ENCODE measurements at regions not wholly inside any gene's neighbourhood (a gene's known extent, or its start where the extent isn't known, plus 50 kb on each side); places are given as distances from the start of the nearest gene placed in this dataset.

- TF ChIP-seq POLR2AphosphoS5 (IDR thresholded peaks at IDR 0.05; ENCODE audit: low read depth, low read length) = no peak
- no peak for TF ChIP-seq FOXP2 (optimal IDR thresholded peaks at IDR 0.05; ENCODE audit: borderline replicate concordance, extremely low read depth, extremely low read length, insufficient read depth)
- no peak for TF ChIP-seq REST (IDR thresholded peaks at IDR 0.05; ENCODE audit: insufficient read depth in 1 of 2, low read depth in 2 of 2, low read length in 2 of 2)
Measured at GRCh38 chr2:6497048-6497447, 368.7 kb downstream of the CMPK2 start.

GRCh38 chr2:6498841-6499240 lies 366.9 kb downstream of the CMPK2 start:
- TF ChIP-seq POLR2AphosphoS5 (IDR thresholded peaks at IDR 0.05; ENCODE audit: low read depth, low read length) (no peak), FOXP2 (optimal IDR thresholded peaks at IDR 0.05; ENCODE audit: borderline replicate concordance, extremely low read depth, extremely low read length, insufficient read depth) (no peak), REST (IDR thresholded peaks at IDR 0.05; ENCODE audit: insufficient read depth in 1 of 2, low read depth in 2 of 2, low read length in 2 of 2) (no peak), SIN3A (IDR thresholded peaks at IDR 0.05; ENCODE audit: borderline replicate concordance, insufficient read depth, low read length) (no peak), TAF1 (IDR thresholded peaks at IDR 0.05; ENCODE audit: borderline replicate concordance, insufficient read depth, low read length) (no peak)

GRCh38 chr2:6499691-6500090 lies 366.0 kb downstream of the CMPK2 start:
- no peak for TF ChIP-seq TAF1 (IDR thresholded peaks at IDR 0.05; ENCODE audit: borderline replicate concordance, insufficient read depth, low read length)
- TF ChIP-seq FOXP2 (optimal IDR thresholded peaks at IDR 0.05; ENCODE audit: borderline replicate concordance, extremely low read depth, extremely low read length, insufficient read depth) = no peak
- TF ChIP-seq REST (IDR thresholded peaks at IDR 0.05; ENCODE audit: insufficient read depth in 1 of 2, low read depth in 2 of 2, low read length in 2 of 2) = no peak
- no peak for TF ChIP-seq POLR2AphosphoS5 (IDR thresholded peaks at IDR 0.05; ENCODE audit: low read depth, low read length)
- no peak for TF ChIP-seq SIN3A (IDR thresholded peaks at IDR 0.05; ENCODE audit: borderline replicate concordance, insufficient read depth, low read length)

- TF ChIP-seq REST (IDR thresholded peaks at IDR 0.05; ENCODE audit: insufficient read depth in 1 of 2, low read depth in 2 of 2, low read length in 2 of 2) (no peak), POLR2AphosphoS5 (IDR thresholded peaks at IDR 0.05; ENCODE audit: low read depth, low read length) (no peak), SIN3A (IDR thresholded peaks at IDR 0.05; ENCODE audit: borderline replicate concordance, insufficient read depth, low read length) (no peak), FOXP2 (optimal IDR thresholded peaks at IDR 0.05; ENCODE audit: borderline replicate concordance, extremely low read depth, extremely low read length, insufficient read depth) (no peak), TAF1 (IDR thresholded peaks at IDR 0.05; ENCODE audit: borderline replicate concordance, insufficient read depth, low read length) (no peak)
Measured at GRCh38 chr2:6506361-6506794, 359.3 kb downstream of the CMPK2 start.

- TF ChIP-seq SIN3A (IDR thresholded peaks at IDR 0.05; ENCODE audit: borderline replicate concordance, insufficient read depth, low read length) (no peak), REST (IDR thresholded peaks at IDR 0.05; ENCODE audit: insufficient read depth in 1 of 2, low read depth in 2 of 2, low read length in 2 of 2) (no peak), FOXP2 (optimal IDR thresholded peaks at IDR 0.05; ENCODE audit: borderline replicate concordance, extremely low read depth, extremely low read length, insufficient read depth) (no peak), POLR2AphosphoS5 (IDR thresholded peaks at IDR 0.05; ENCODE audit: low read depth, low read length) (no peak), TAF1 (IDR thresholded peaks at IDR 0.05; ENCODE audit: borderline replicate concordance, insufficient read depth, low read length) (no peak)
Measured at GRCh38 chr2:6506859-6507258, 358.8 kb downstream of the CMPK2 start.

Measured in PFSK-1 (cell line).